DOHH2 (cell line): ENCODE measurements at regions not wholly inside any gene's neighbourhood (a gene's known extent, or its start where the extent isn't known, plus 50 kb on each side); places are given as distances from the start of the nearest gene placed in this dataset.
"Not testable (repeated sequence)": the region's sequence is repeated elsewhere in the genome, so short reads cannot be mapped to it uniquely, and the experiment has no call there.

Experiments
- H3F3A ChIP-seq: fragments of 200-600 bp; sonication (generic), shearing (Covaris generic); 2 replicates; pipeline ENCODE4 v1.6.0; 2016; ENCODE audit warnings: antibody characterized with exemption, mild to moderate bottlenecking; ENCODE audit not compliant: control insufficient read depth, insufficient read depth
- H3K27ac ChIP-seq: fragments of 200-600 bp; sonication (generic); 2 replicates; pipeline ENCODE4 v1.5.1; 2014; ENCODE audit warnings: low read depth, mild to moderate bottlenecking, low read length, moderate library complexity
- H3K27me3 ChIP-seq: fragments of 200-600 bp; sonication (generic); 2 replicates; pipeline ENCODE4 v1.6.1; 2014; ENCODE audit warnings: mild to moderate bottlenecking, low read length, mixed read lengths; ENCODE audit not compliant: control insufficient read depth
- H3K36me3 ChIP-seq: fragments of 200-600 bp; sonication (generic); 2 replicates; pipeline ENCODE4 v1.6.1; 2014; ENCODE audit warnings: mild to moderate bottlenecking, low read length, moderate library complexity, mixed read lengths; ENCODE audit not compliant: control insufficient read depth
- H3K4me1 ChIP-seq: fragments of 200-600 bp; sonication (generic); 2 replicates; pipeline ENCODE4 v1.6.1; 2014; ENCODE audit warnings: mild to moderate bottlenecking, low read length, mixed read lengths; ENCODE audit not compliant: control insufficient read depth
- H3K4me2 ChIP-seq: fragments of 200-600 bp; sonication (generic); 2 replicates; pipeline ENCODE4 v1.6.0; 2014; ENCODE audit warnings: mild to moderate bottlenecking, low read length, moderate library complexity
- H3K4me3 ChIP-seq: fragments of 200-600 bp; sonication (generic); 2 replicates; pipeline ENCODE4 v1.5.1; 2014; ENCODE audit warnings: mild to moderate bottlenecking, low read length, mixed read lengths
- H3K79me2 ChIP-seq: fragments of 200-600 bp; sonication (generic); 2 replicates; pipeline ENCODE4 v1.6.1; 2014; ENCODE audit warnings: mild to moderate bottlenecking, low read length, mixed read lengths; ENCODE audit not compliant: control insufficient read depth
- H3K9me2 ChIP-seq: fragments of 200-600 bp; sonication (generic); replicated peaks from 2 replicates; pipeline ENCODE4 v1.6.1; 2014; ENCODE audit warnings: mild to moderate bottlenecking, low read length, mixed read lengths; ENCODE audit not compliant: control insufficient read depth
- H3K9me3 ChIP-seq: fragments of 200-600 bp; sonication (generic); 2 replicates; pipeline ENCODE4 v1.6.1; 2014; ENCODE audit warnings: antibody characterized with exemption, low read length, mixed read lengths; ENCODE audit not compliant: control insufficient read depth, insufficient read depth
- H4K20me1 ChIP-seq: fragments of 200-600 bp; sonication (generic); 2 replicates; pipeline ENCODE4 v1.6.0; 2014; ENCODE audit warnings: low read depth, mild to moderate bottlenecking, antibody characterized with exemption, low read length, moderate library complexity; ENCODE audit not compliant: control insufficient read depth, insufficient read depth
- CTCF ChIP-seq: fragments of 200-600 bp; sonication (generic); IDR thresholded peaks from one replicate; pipeline ENCODE4 v1.5.1; 2014; ENCODE audit warnings: antibody characterized with exemption, mild to moderate bottlenecking, low read depth, low read length; ENCODE audit not compliant: poor library complexity, severe bottlenecking
- EZH2phosphoT487 ChIP-seq: fragments of 200-600 bp; sonication (generic); IDR thresholded peaks from 2 replicates; pipeline ENCODE4 v1.6.1; 2017; ENCODE audit warnings: borderline replicate concordance, mild to moderate bottlenecking, antibody characterized with exemption, low read length, moderate library complexity, mixed read lengths

GRCh38 chr1:233465745-233466343 lies 138.3 kb downstream of the MAP3K21 start:
- Histone ChIP-seq H3K79me2 (no peaks in the 10 kb centered on the region), H3K27me3 (no peaks in the 10 kb centered on the region), H3K36me3 (no peaks in the 10 kb centered on the region), H3K4me2 (no peak overlapping the region), H3K27ac (no peak overlapping the region), H3F3A (no peaks in the 10 kb centered on the region), H3K4me1 (no peaks in the 10 kb centered on the region), H3K4me3 (no peak overlapping the region), H4K20me1 (no peaks in the 10 kb centered on the region), H3K9me3 (no peaks in the 10 kb centered on the region), H3K9me2 (no peaks in the 10 kb centered on the region)
- TF ChIP-seq CTCF (no peak), EZH2phosphoT487 (no peak)

- Histone ChIP-seq H3K4me2 (no peak overlapping the region), H3K4me1 (no peaks in the 10 kb centered on the region), H3K9me3 (no peaks in the 10 kb centered on the region), H3K4me3 (no peak overlapping the region), H3K27ac (no peak overlapping the region), H3K27me3 (no peaks in the 10 kb centered on the region), H3K9me2 (no peaks in the 10 kb centered on the region), H4K20me1 (no peaks in the 10 kb centered on the region), H3K36me3 (no peaks in the 10 kb centered on the region), H3F3A (no peaks in the 10 kb centered on the region), H3K79me2 (no peaks in the 10 kb centered on the region)
- no peak for TF ChIP-seq CTCF
- no peak for TF ChIP-seq EZH2phosphoT487
Measured at GRCh38 chr1:233470741-233471499, 143.0 kb upstream of the KCNK1 start.

- H3K4me1 ChIP-seq, H3F3A ChIP-seq, H3K79me2 ChIP-seq, H3K9me2 ChIP-seq, H3K4me2 ChIP-seq, H4K20me1 ChIP-seq, H3K4me3 ChIP-seq, H3K36me3 ChIP-seq, H3K27ac ChIP-seq, H3K9me3 ChIP-seq, H3K27me3 ChIP-seq: not testable (repeated sequence)
Measured at GRCh38 chr1:233471851-233472250, 142.1 kb upstream of the KCNK1 start.

GRCh38 chr1:233472796-233473195 lies 141.1 kb upstream of the KCNK1 start:
- not testable (repeated sequence) for H3K27ac ChIP-seq, H3K36me3 ChIP-seq, H3K4me1 ChIP-seq, H3K4me2 ChIP-seq, H3F3A ChIP-seq, H3K9me2 ChIP-seq, H3K79me2 ChIP-seq, H3K9me3 ChIP-seq, H4K20me1 ChIP-seq, H3K4me3 ChIP-seq, H3K27me3 ChIP-seq
